Panc1 (cell line): ENCODE measurements at regions not wholly inside any gene's neighbourhood (a gene's known extent, or its start where the extent isn't known, plus 50 kb on each side); places are given as distances from the start of the nearest gene placed in this dataset.

ENCODE experiments used
- ATAC-seq: fragments of 200-7000 bp; cut with Tn5 transposase; 2 replicates; pipeline ENCODE4 v1.9.1; 2020; ENCODE audit warnings: mild to moderate bottlenecking, moderate library complexity
- BruUV-seq: library from RNA; stranded (reverse); fragments of 400-500 nt; replicated peaks from 2 replicates; lab custom pipeline; 2021; lab: Mats Ljungman, UMichigan
- CTCF ChIA-PET: fragments of 300-600 bp; sonication (Branson Sonifier 250); formaldehyde crosslinking; loops from one replicate; lab custom pipeline; 2022; ENCODE audit warnings: antibody characterized with exemption; lab: Charles Lee
- POLR2A ChIA-PET: fragments of 300-600 bp; sonication (Branson Sonifier 250); formaldehyde crosslinking; loops from one replicate; lab custom pipeline; 2022; ENCODE audit warnings: antibody characterized with exemption; lab: Charles Lee
- DNase-seq: peaks from one replicate; pipeline ENCODE4 v3.0.0-alpha.2; 2010; ENCODE audit warnings: low read depth, low spot score
- H3K27ac ChIP-seq: 2 replicates; pipeline ENCODE4 v1.5.1; 2011; ENCODE audit warnings: mild to moderate bottlenecking, low read length, inconsistent platforms
- H3K27me3 ChIP-seq: fragments of 200-500 bp; sonication (Bioruptor generic); 2 replicates; pipeline ENCODE4 v1.6.0; 2014; ENCODE audit warnings: low read length, inconsistent platforms; ENCODE audit not compliant: control insufficient read depth, insufficient read depth
- H3K36me3 ChIP-seq: fragments of 200-500 bp; sonication (Bioruptor generic); 2 replicates; pipeline ENCODE4 v1.5.1; 2014; ENCODE audit warnings: inconsistent platforms, mild to moderate bottlenecking, low read length, moderate library complexity; ENCODE audit not compliant: control insufficient read depth, insufficient read depth
- H3K4me1 ChIP-seq: 2 replicates; pipeline ENCODE4 v1.5.1; 2011; ENCODE audit warnings: inconsistent platforms, mild to moderate bottlenecking, low read length, moderate library complexity; ENCODE audit not compliant: control insufficient read depth, insufficient read depth
- H3K4me3 ChIP-seq, 2 experiments: 2 replicates each; pipeline ENCODE4 v1.5.1; 2011 to 2012; ENCODE audit warnings: low read depth in 2 of 2, low read length in 2 of 2, mild to moderate bottlenecking in 2 of 2, inconsistent platforms in 1 of 2, moderate library complexity in 1 of 2
- H3K9me3 ChIP-seq: fragments of 200-500 bp; sonication (Bioruptor generic); 2 replicates; pipeline ENCODE4 v1.5.1; 2014; ENCODE audit warnings: low read depth, mild to moderate bottlenecking, inconsistent platforms, low read length, moderate library complexity; ENCODE audit not compliant: control insufficient read depth, insufficient read depth
- CTCF ChIP-seq: fragments of 450-650 bp; IDR thresholded peaks from 2 replicates; pipeline ENCODE4 v1.5.1; 2017; ENCODE audit warnings: mild to moderate bottlenecking
- POLR2AphosphoS5 ChIP-seq: IDR thresholded peaks from 2 replicates; pipeline ENCODE4 v1.6.1; 2012; ENCODE audit warnings: mild to moderate bottlenecking, low read depth, low read length, moderate library complexity
- REST ChIP-seq, 2 experiments: IDR thresholded peaks; 2 replicates each; pipeline ENCODE4 v1.6.1; 2011 to 2012; ENCODE audit warnings: low read depth in 2 of 2, control low read depth in 1 of 2, low read length in 1 of 2, mild to moderate bottlenecking in 1 of 2, moderate library complexity in 1 of 2; ENCODE audit not compliant: insufficient read depth in 1 of 2
- SIN3A ChIP-seq: IDR thresholded peaks from 2 replicates; pipeline ENCODE4 v1.6.1; 2012; ENCODE audit warnings: low read depth, mild to moderate bottlenecking, low read length, moderate library complexity, borderline replicate concordance; ENCODE audit not compliant: insufficient read depth
- TCF7L2 ChIP-seq: IDR thresholded peaks from 2 replicates; pipeline ENCODE4 v1.6.1; 2011; ENCODE audit warnings: mild to moderate bottlenecking, low read depth, low read length, inconsistent platforms
- in situ Hi-C: cut with HindIII; loops from 2 replicates; pipeline ENCODE4 v1.10.0; 2016; ENCODE audit warnings: low sequenced_read_pairs, low pct_unique_long_range_greater_than_20kb
- intact Hi-C: fragments of 100-400 bp; cut with micrococcal nuclease; formaldehyde crosslinking; loops from one replicate; pipeline ENCODE4 v1.10.0; 2022; ENCODE audit not compliant: unreplicated experiment

- Histone ChIP-seq H3K36me3 (no peaks in the 10 kb centered on the region), H3K9me3 (no peaks in the 10 kb centered on the region), H3K4me1 (no peaks in the 10 kb centered on the region), H3K4me3 (no peak overlapping the region), H3K27ac (no peak overlapping the region), H3K27me3 (no peaks in the 10 kb centered on the region)
- ChIA-PET POLR2A (no interaction called here), CTCF (no interaction called here)
- TF ChIP-seq POLR2AphosphoS5 (no peak), CTCF (no peak), SIN3A (no peak), TCF7L2 (no peak), REST (IDR thresholded peaks at IDR 0.05; ENCODE audit: insufficient read depth in 1 of 2, low read depth in 2 of 2, low read length in 1 of 2) (no peak)
- DNase-seq = no peak
- intact Hi-C loops (no loop called here), in situ Hi-C loops (no loop called here)
- BruUV-seq = no TSS peak
- no peak for ATAC-seq
These were observed 340.4 kb downstream of the ETS1 start for GRCh38 chr11:128246810-128247594.

- intact Hi-C loops = no loop called here
- no peak for DNase-seq
- Histone ChIP-seq H3K4me3 (no peak overlapping the region), H3K9me3 (no peaks in the 10 kb centered on the region), H3K27ac (no peak overlapping the region), H3K4me1 (no peaks in the 10 kb centered on the region), H3K27me3 (no peaks in the 10 kb centered on the region), H3K36me3 (no peaks in the 10 kb centered on the region)
- BruUV-seq = no TSS peak
- CTCF ChIA-PET = no interaction called here
- TF ChIP-seq POLR2AphosphoS5 = no peak
- TF ChIP-seq REST (IDR thresholded peaks at IDR 0.05; ENCODE audit: insufficient read depth in 1 of 2, low read depth in 2 of 2, low read length in 1 of 2) = no peak
- no peak for TF ChIP-seq CTCF
- TF ChIP-seq SIN3A = no peak
- TF ChIP-seq TCF7L2 = no peak
- ATAC-seq = no peak
- POLR2A ChIA-PET = no interaction called here
- in situ Hi-C loops = no loop called here
These were observed 341.0 kb downstream of the ETS1 start for GRCh38 chr11:128246364-128246801.
